ENCODE measurements at regions not wholly inside any gene's neighbourhood (a gene's known extent, or its start where the extent isn't known, plus 50 kb on each side); places are given as distances from the start of the nearest gene placed in this dataset.

DNA sequence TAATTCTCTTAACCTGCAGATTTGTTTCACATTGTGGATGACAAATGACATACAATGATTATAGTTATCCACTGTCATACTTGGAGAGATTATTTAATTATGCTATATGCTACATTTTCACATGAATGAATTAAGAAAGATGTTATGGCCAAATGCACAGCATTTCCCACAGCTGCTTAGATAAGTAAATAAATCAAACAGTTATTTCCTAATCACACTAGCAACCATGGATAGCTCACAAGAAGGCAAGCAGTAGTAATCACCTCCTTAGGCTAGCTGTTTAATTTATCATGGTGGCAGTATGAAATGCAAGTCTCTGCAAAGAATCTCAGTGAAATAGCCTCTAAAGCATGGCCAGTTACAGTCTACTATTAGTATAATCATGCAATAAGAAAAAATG is 1581.5 kb downstream of the NCAM2 start:
- Mint-ChIP-seq H3K27ac (no peak overlapping the region), H3K4me1 (ENCODE audit: low read depth) (peaks cover 2% of the 10 kb centered on the region), H3K36me3 (ENCODE audit: insufficient read depth) (no peaks in the 10 kb centered on the region), H3K27me3 (no peaks in the 10 kb centered on the region), H3K9me3 (ENCODE audit: low read depth) (no peaks in the 10 kb centered on the region), H3K4me3 (ENCODE audit: low read depth) (no peak overlapping the region)
- TF ChIP-seq, protein P1, sequence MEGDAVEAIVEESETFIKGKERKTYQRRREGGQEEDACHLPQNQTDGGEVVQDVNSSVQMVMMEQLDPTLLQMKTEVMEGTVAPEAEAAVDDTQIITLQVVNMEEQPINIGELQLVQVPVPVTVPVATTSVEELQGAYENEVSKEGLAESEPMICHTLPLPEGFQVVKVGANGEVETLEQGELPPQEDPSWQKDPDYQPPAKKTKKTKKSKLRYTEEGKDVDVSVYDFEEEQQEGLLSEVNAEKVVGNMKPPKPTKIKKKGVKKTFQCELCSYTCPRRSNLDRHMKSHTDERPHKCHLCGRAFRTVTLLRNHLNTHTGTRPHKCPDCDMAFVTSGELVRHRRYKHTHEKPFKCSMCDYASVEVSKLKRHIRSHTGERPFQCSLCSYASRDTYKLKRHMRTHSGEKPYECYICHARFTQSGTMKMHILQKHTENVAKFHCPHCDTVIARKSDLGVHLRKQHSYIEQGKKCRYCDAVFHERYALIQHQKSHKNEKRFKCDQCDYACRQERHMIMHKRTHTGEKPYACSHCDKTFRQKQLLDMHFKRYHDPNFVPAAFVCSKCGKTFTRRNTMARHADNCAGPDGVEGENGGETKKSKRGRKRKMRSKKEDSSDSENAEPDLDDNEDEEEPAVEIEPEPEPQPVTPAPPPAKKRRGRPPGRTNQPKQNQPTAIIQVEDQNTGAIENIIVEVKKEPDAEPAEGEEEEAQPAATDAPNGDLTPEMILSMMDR (IDR thresholded peaks at IDR 0.05; ENCODE audit: unreplicated experiment) = no peak
- DNase-seq (ENCODE audit: low spot score, unreplicated experiment) = no peak

DNA sequence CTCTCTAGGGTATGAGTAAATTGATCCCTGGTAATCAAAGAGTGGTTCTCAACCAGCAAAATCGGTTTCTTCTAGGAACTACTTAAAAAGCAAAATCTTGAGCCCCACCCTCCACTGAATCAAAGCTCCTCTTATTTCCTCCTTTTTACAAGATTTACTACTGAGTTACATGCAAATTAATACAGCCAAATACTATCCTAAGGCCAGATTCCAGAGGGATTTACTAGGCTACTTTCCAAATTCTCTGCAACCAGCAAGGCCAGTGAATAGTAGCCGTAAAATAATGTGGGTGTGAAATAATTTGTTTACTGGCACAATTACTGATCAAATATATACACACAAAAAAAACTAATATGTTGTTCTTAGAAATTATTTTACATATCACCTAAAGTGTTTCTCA is 1583.8 kb downstream of the NCAM2 start:
- no peaks in the 10 kb centered on the region for H3K4me1 Mint-ChIP-seq (ENCODE audit: low read depth)

DNA sequence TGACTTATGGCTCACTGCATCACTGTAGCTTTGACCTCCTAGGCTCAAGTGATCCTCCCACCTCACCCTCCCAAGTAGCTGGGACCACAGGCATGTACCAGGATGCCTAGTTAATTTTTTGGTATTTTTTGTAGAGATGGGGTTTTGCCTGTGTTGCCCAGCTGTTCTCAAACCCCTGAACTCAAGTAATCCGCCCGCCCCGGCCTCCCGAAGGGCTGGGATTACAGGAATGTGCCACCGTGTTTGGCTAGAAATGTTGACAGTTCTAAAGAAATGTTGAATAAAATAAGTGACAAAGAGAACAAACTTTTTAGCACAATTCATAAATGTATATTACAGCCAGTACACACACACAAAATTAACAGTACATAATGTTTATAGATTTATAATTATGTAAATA is 1586.1 kb downstream of the NCAM2 start:
- Mint-ChIP-seq H3K27ac (no peak overlapping the region), H3K9me3 (ENCODE audit: low read depth) (no peaks in the 10 kb centered on the region)
- DNase-seq (ENCODE audit: low spot score, unreplicated experiment) = no peak

More for the DNA sequence above, 1583.8 kb downstream of the NCAM2 start:
- no peak overlapping the region for H3K4me3 Mint-ChIP-seq (ENCODE audit: low read depth)
- H3K27ac Mint-ChIP-seq = no peak overlapping the region
- H3K36me3 Mint-ChIP-seq (ENCODE audit: insufficient read depth) = no peaks in the 10 kb centered on the region
- TF ChIP-seq, protein P1 (IDR thresholded peaks at IDR 0.05; ENCODE audit: unreplicated experiment) = no peak
- no peak for DNase-seq (ENCODE audit: low spot score, unreplicated experiment)
- H3K9me3 Mint-ChIP-seq (ENCODE audit: low read depth) = no peaks in the 10 kb centered on the region
- no peaks in the 10 kb centered on the region for H3K27me3 Mint-ChIP-seq

DNA sequence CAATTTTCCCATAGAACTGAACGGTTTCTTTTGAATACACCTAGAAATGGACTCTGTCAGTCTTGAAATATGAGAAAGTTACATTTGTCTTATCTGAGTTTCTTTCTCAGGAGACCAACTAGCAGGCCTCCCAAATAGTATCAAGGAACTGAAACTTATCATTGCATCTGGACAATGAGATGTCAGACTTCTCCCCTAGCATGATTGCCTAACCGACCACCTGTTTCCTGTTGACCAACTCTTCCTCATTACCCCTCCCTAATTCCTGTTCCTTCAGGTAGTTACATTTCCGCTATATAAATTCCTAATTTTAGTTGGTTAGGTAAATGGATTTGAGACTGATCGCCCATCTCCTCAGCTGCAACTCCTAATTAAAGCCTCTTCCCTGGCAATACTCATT is 1587.3 kb downstream of the NCAM2 start:
- no peak overlapping the region for H3K27ac Mint-ChIP-seq
- no peaks in the 10 kb centered on the region for H3K36me3 Mint-ChIP-seq (ENCODE audit: insufficient read depth)
- H3K27me3 Mint-ChIP-seq = no peaks in the 10 kb centered on the region
- TF ChIP-seq, protein P1 (IDR thresholded peaks at IDR 0.05; ENCODE audit: unreplicated experiment) = no peak
- H3K4me1 Mint-ChIP-seq (ENCODE audit: low read depth) = no peaks in the 10 kb centered on the region
- no peak overlapping the region for H3K4me3 Mint-ChIP-seq (ENCODE audit: low read depth)
- H3K9me3 Mint-ChIP-seq (ENCODE audit: low read depth) = no peaks in the 10 kb centered on the region
- DNase-seq (ENCODE audit: low spot score, unreplicated experiment) = no peak

More for the DNA sequence above, 1586.1 kb downstream of the NCAM2 start:
- Mint-ChIP-seq H3K36me3 (ENCODE audit: insufficient read depth) (no peaks in the 10 kb centered on the region), H3K4me3 (ENCODE audit: low read depth) (no peak overlapping the region), H3K27me3 (no peaks in the 10 kb centered on the region), H3K4me1 (ENCODE audit: low read depth) (no peaks in the 10 kb centered on the region)
- TF ChIP-seq, protein P1 (IDR thresholded peaks at IDR 0.05; ENCODE audit: unreplicated experiment) = no peak

DNA sequence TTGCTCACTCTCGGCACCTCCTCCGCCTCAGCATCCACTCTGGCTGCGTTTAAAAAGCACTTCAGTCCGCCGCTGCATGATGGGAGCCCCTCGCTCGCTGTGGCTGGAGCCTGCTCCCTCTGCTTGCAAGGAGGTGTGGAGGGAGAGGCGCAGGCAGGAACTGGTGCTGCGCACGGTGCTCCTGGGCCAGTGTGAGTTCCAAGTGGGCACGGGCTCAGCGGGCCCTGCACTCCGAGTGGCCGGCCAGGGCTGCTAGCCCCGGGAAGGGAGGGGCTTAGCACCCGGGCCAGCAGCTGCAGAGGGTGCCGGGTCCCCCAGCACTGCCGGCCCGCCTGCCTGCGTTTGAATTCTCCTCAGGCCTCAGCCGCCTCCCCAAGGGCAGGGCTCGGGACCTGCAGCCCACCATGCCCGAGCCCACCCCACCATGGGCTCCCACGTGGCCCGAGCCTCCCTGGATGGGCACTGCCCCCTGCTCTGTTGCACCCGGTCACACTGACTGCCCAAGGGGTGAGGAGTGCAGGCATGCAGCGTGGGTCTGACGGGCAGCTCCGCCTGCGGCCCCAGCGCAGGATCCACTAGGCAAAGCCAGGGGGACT is 1599.5 kb downstream of the NCAM2 start:
- DNase-seq (ENCODE audit: low spot score, unreplicated experiment) = no peak
- TF ChIP-seq, protein P1 (IDR thresholded peaks at IDR 0.05; ENCODE audit: unreplicated experiment) = no peak
- no peak overlapping the region for H3K4me3 Mint-ChIP-seq (ENCODE audit: low read depth)

More for the DNA sequence above, 1599.5 kb downstream of the NCAM2 start:
- Mint-ChIP-seq H3K27ac (no peak overlapping the region), H3K4me1 (ENCODE audit: low read depth) (no peaks in the 10 kb centered on the region), H3K9me3 (ENCODE audit: low read depth) (no peaks in the 10 kb centered on the region), H3K27me3 (no peaks in the 10 kb centered on the region), H3K36me3 (ENCODE audit: insufficient read depth) (no peaks in the 10 kb centered on the region)

Data from progenitor cell of endocrine pancreas (in vitro differentiated cells).